GM18951 (cell line): ENCODE measurements at regions not wholly inside any gene's neighbourhood (a gene's known extent, or its start where the extent isn't known, plus 50 kb on each side); places are given as distances from the start of the nearest gene placed in this dataset.

Experiments
- POLR2A ChIP-seq: IDR thresholded peaks from 4 replicates; pipeline ENCODE4 v1.6.1; 2011; ENCODE audit warnings: mild to moderate bottlenecking; ENCODE audit not compliant: insufficient read length, insufficient read depth; ENCODE audit errors: extremely low read depth
- in situ Hi-C: fragments of 300-500 bp; cut with MboI; formaldehyde crosslinking; loops from one replicate; pipeline ENCODE4 v1.12.0; 2022; ENCODE audit warnings: low sequenced_read_pairs, mixed read lengths, inconsistent platforms; ENCODE audit not compliant: unreplicated experiment

GRCh38 chr4:181959121-181959520 lies 284.1 kb upstream of the TENM3 start:
- no peak for TF ChIP-seq POLR2A
- in situ Hi-C loops, result no loop called here

GRCh38 chr4:181960384-181960783 lies 282.8 kb upstream of the TENM3 start:
- TF ChIP-seq POLR2A, result no peak
- in situ Hi-C loops, result no loop called here

GRCh38 chr4:181962321-181962720 lies 280.9 kb upstream of the TENM3 start:
- in situ Hi-C loops, result no loop called here
- TF ChIP-seq POLR2A, result no peak

GRCh38 chr4:181964731-181965130 lies 278.5 kb upstream of the TENM3 start:
- no peak for TF ChIP-seq POLR2A
- in situ Hi-C loops, result no loop called here

GRCh38 chr4:181966104-181966551 lies 277.1 kb upstream of the TENM3 start:
- TF ChIP-seq POLR2A, result no peak
- in situ Hi-C loops, result no loop called here

- TF ChIP-seq POLR2A, result no peak
- in situ Hi-C loops, result no loop called here
These were observed 275.8 kb upstream of the TENM3 start for GRCh38 chr4:181967401-181967800.

- no peak for TF ChIP-seq POLR2A
- in situ Hi-C loops, result no loop called here
These were observed 274.8 kb upstream of the TENM3 start for GRCh38 chr4:181968371-181968770.

GRCh38 chr4:181969151-181969550 lies 274.1 kb upstream of the TENM3 start:
- TF ChIP-seq POLR2A, result no peak
- in situ Hi-C loops, result no loop called here

- TF ChIP-seq POLR2A, result no peak
- in situ Hi-C loops, result no loop called here
These were observed 272.8 kb upstream of the TENM3 start for GRCh38 chr4:181970366-181970765.

GRCh38 chr4:181971411-181971810 lies 271.8 kb upstream of the TENM3 start:
- in situ Hi-C loops, result no loop called here
- TF ChIP-seq POLR2A, result no peak

GRCh38 chr4:181971973-181972372 lies 271.2 kb upstream of the TENM3 start:
- in situ Hi-C loops, result no loop called here
- no peak for TF ChIP-seq POLR2A

- in situ Hi-C loops, result no loop called here
- TF ChIP-seq POLR2A, result no peak
These were observed 266.4 kb upstream of the TENM3 start for GRCh38 chr4:181976764-181977163.

- no peak for TF ChIP-seq POLR2A
- in situ Hi-C loops, result no loop called here
These were observed 260.8 kb upstream of the TENM3 start for GRCh38 chr4:181982437-181982836.

GRCh38 chr4:181982856-181983255 lies 260.3 kb upstream of the TENM3 start:
- in situ Hi-C loops, result no loop called here
- TF ChIP-seq POLR2A, result no peak

- in situ Hi-C loops, result no loop called here
These were observed 255.8 kb upstream of the TENM3 start for GRCh38 chr4:181987392-181987791.

More at GRCh38 chr4:181987392-181987791, 255.8 kb upstream of the TENM3 start:
- TF ChIP-seq POLR2A, result no peak
